Stimulated activated CD8-positive, alpha-beta memory T cell treated with anti-CD3 and anti-CD28 coated beads, Interleukin-2, amount 100 ng/mL, for 1 hour (primary cell): ENCODE measurements at regions not wholly inside any gene's neighbourhood (a gene's known extent, or its start where the extent isn't known, plus 50 kb on each side); places are given as distances from the start of the nearest gene placed in this dataset.
A peak's percentile ranks its signal among the peaks of the same experiment; 100 is the strongest.

ENCODE experiments used
- DNase-seq, 2 donors: peaks; one replicate each; pipeline ENCODE4 v3.0.0-alpha.2; 2020; ENCODE audit warnings: low read depth in 2 of 2

GRCh38 chr16:86664522-86665318, 86.4 kb downstream of the FOXL1 start:
- DNase-seq = peak in 1 of 2 donors; percentile 2

GRCh38 chr16:86665319-86665675, 86.9 kb downstream of the FOXL1 start:
- DNase-seq = no peak

GRCh38 chr16:86665929-86666328, 87.6 kb downstream of the FOXL1 start:
- no peak for DNase-seq

GRCh38 chr16:86667035-86667434, 88.7 kb downstream of the FOXL1 start:
- DNase-seq = no peak

GRCh38 chr16:86668136-86668910, 90.0 kb downstream of the FOXL1 start:
- no peak for DNase-seq

- no peak for DNase-seq
Observed at GRCh38 chr16:86669285-86669805, 91.0 kb downstream of the FOXL1 start.

GRCh38 chr16:86669937-86670749, 91.8 kb downstream of the FOXL1 start:
- no peak for DNase-seq

- DNase-seq = no peak
Observed at GRCh38 chr16:86670750-86671234, 92.4 kb downstream of the FOXL1 start.

- DNase-seq = no peak
Observed at GRCh38 chr16:86671486-86672178, 93.3 kb downstream of the FOXL1 start.

GRCh38 chr16:86672179-86672863, 94.0 kb downstream of the FOXL1 start:
- no peak for DNase-seq

- no peak for DNase-seq
Observed at GRCh38 chr16:86673090-86673955, 95.0 kb downstream of the FOXL1 start.

GRCh38 chr16:86673956-86674453, 95.7 kb downstream of the FOXL1 start:
- no peak for DNase-seq

GRCh38 chr16:86676254-86676670, 97.9 kb downstream of the FOXL1 start:
- DNase-seq = no peak

- no peak for DNase-seq
Observed at GRCh38 chr16:86679490-86679889, 101.1 kb downstream of the FOXL1 start.

- DNase-seq = no peak
Observed at GRCh38 chr16:86680162-86680561, 101.8 kb downstream of the FOXL1 start.

GRCh38 chr16:86680661-86681030, 102.3 kb downstream of the FOXL1 start:
- DNase-seq = no peak

GRCh38 chr16:86681031-86681756, 102.8 kb downstream of the FOXL1 start:
- no peak for DNase-seq

- no peak for DNase-seq
Observed at GRCh38 chr16:86681757-86682106, 103.4 kb downstream of the FOXL1 start.
